Activated naive CD4-positive, alpha-beta T cell treated with anti-CD3 and anti-CD28 coated beads for 36 hours (primary cell): ENCODE measurements at regions not wholly inside any gene's neighbourhood (a gene's known extent, or its start where the extent isn't known, plus 50 kb on each side); places are given as distances from the start of the nearest gene placed in this dataset.

Experiments used
- CTCF ChIA-PET: fragments of 350-600 bp; sonication (Branson Sonifier 250); formaldehyde crosslinking; loops from one replicate; lab custom pipeline; 2021; ENCODE audit warnings: antibody characterized with exemption; lab: Charles Lee
- DNase-seq: peaks from one replicate; pipeline ENCODE4 v3.0.0-alpha.2; 2020
- H3K27ac Mint-ChIP-seq: one replicate; pipeline ENCODE4 v1.8.0; 2021; ENCODE audit warnings: mild to moderate bottlenecking, mixed read lengths
- H3K27me3 Mint-ChIP-seq: one replicate; pipeline ENCODE4 v1.8.0; 2021; ENCODE audit warnings: low read depth, mixed read lengths
- H3K36me3 Mint-ChIP-seq: one replicate; pipeline ENCODE4 v1.8.0; 2021; ENCODE audit warnings: low read depth, mixed read lengths
- H3K4me1 Mint-ChIP-seq: one replicate; pipeline ENCODE4 v1.8.0; 2021; ENCODE audit warnings: low read depth, mixed read lengths
- H3K4me3 Mint-ChIP-seq: one replicate; pipeline ENCODE4 v1.8.0; 2021; ENCODE audit warnings: mild to moderate bottlenecking, moderate library complexity, mixed read lengths
- H3K9me3 Mint-ChIP-seq: one replicate; pipeline ENCODE4 v1.8.0; 2021; ENCODE audit warnings: mixed read lengths
- intact Hi-C: fragments of 100-400 bp; cut with micrococcal nuclease; formaldehyde crosslinking; loops from one replicate; pipeline ENCODE4 v1.15.1; 2023

- Mint-ChIP-seq H3K27me3 (peaks cover 6% of the 10 kb centered on the region), H3K27ac (no peak overlapping the region), H3K9me3 (peaks cover 13% of the 10 kb centered on the region), H3K36me3 (no peaks in the 10 kb centered on the region), H3K4me1 (no peaks in the 10 kb centered on the region), H3K4me3 (no peak overlapping the region)
- no peak for DNase-seq
- intact Hi-C loops = no loop called here
- CTCF ChIA-PET = no interaction called here
These were observed 254.5 kb downstream of the BUB3 start for GRCh38 chr10:123408660-123409059.

GRCh38 chr10:123409426-123409825 lies 255.2 kb downstream of the BUB3 start:
- H3K4me1 Mint-ChIP-seq = no peaks in the 10 kb centered on the region
- H3K27ac Mint-ChIP-seq = no peak overlapping the region
- peaks cover 6% of the 10 kb centered on the region for H3K27me3 Mint-ChIP-seq
- peaks cover 10% of the 10 kb centered on the region for H3K9me3 Mint-ChIP-seq
- no peak for DNase-seq
- CTCF ChIA-PET = no interaction called here
- H3K4me3 Mint-ChIP-seq = no peak overlapping the region
- H3K36me3 Mint-ChIP-seq = no peaks in the 10 kb centered on the region
- intact Hi-C loops = no loop called here

GRCh38 chr10:123409884-123410283 lies 255.7 kb downstream of the BUB3 start:
- H3K27me3 Mint-ChIP-seq = peaks cover 6% of the 10 kb centered on the region
- H3K36me3 Mint-ChIP-seq = no peaks in the 10 kb centered on the region
- H3K4me1 Mint-ChIP-seq = no peaks in the 10 kb centered on the region
- peaks cover 6% of the 10 kb centered on the region for H3K9me3 Mint-ChIP-seq
- H3K27ac Mint-ChIP-seq = no peak overlapping the region
- intact Hi-C loops = no loop called here
- no peak for DNase-seq
- CTCF ChIA-PET = no interaction called here
- no peak overlapping the region for H3K4me3 Mint-ChIP-seq

GRCh38 chr10:123413353-123413752 lies 252.8 kb upstream of the GPR26 start:
- no peak overlapping the region for H3K27ac Mint-ChIP-seq
- no peaks in the 10 kb centered on the region for H3K9me3 Mint-ChIP-seq
- H3K4me3 Mint-ChIP-seq = no peak overlapping the region
- H3K36me3 Mint-ChIP-seq = no peaks in the 10 kb centered on the region
- CTCF ChIA-PET = no interaction called here
- intact Hi-C loops = no loop called here
- peaks cover 7% of the 10 kb centered on the region for H3K27me3 Mint-ChIP-seq
- no peak for DNase-seq
- no peaks in the 10 kb centered on the region for H3K4me1 Mint-ChIP-seq

GRCh38 chr10:123415523-123415922 lies 250.6 kb upstream of the GPR26 start:
- intact Hi-C loops = no loop called here
- no peaks in the 10 kb centered on the region for H3K9me3 Mint-ChIP-seq
- H3K36me3 Mint-ChIP-seq = no peaks in the 10 kb centered on the region
- peaks cover 4% of the 10 kb centered on the region for H3K27me3 Mint-ChIP-seq
- no peak overlapping the region for H3K4me3 Mint-ChIP-seq
- DNase-seq = no peak
- no peaks in the 10 kb centered on the region for H3K4me1 Mint-ChIP-seq
- CTCF ChIA-PET = interaction anchor here (0.6 kb wide), 1 partner anchor 255 kb away, joined by 4 read pairs; no protein-coding TSS in a partner anchor
- no peak overlapping the region for H3K27ac Mint-ChIP-seq

- Mint-ChIP-seq H3K27me3 (peaks cover 4% of the 10 kb centered on the region), H3K36me3 (no peaks in the 10 kb centered on the region), H3K9me3 (no peaks in the 10 kb centered on the region), H3K27ac (no peak overlapping the region), H3K4me1 (no peaks in the 10 kb centered on the region), H3K4me3 (no peak overlapping the region)
- CTCF ChIA-PET = interaction anchor here (0.7 kb wide), 1 partner anchor 12 kb away, joined by 3 read pairs; no protein-coding TSS in a partner anchor
- intact Hi-C loops = no loop called here
- no peak for DNase-seq
These were observed 248.7 kb upstream of the GPR26 start for GRCh38 chr10:123417414-123417813.

- intact Hi-C loops = no loop called here
- H3K27me3 Mint-ChIP-seq = peaks cover 4% of the 10 kb centered on the region
- H3K27ac Mint-ChIP-seq = no peak overlapping the region
- H3K9me3 Mint-ChIP-seq = no peaks in the 10 kb centered on the region
- H3K4me1 Mint-ChIP-seq = no peaks in the 10 kb centered on the region
- no peak for DNase-seq
- H3K4me3 Mint-ChIP-seq = no peak overlapping the region
- no peaks in the 10 kb centered on the region for H3K36me3 Mint-ChIP-seq
- CTCF ChIA-PET = interaction anchor here (0.6 kb wide), 1 partner anchor 718 kb away, joined by 3 read pairs; no protein-coding TSS in a partner anchor
These were observed 244.7 kb upstream of the GPR26 start for GRCh38 chr10:123421461-123421860.

- Mint-ChIP-seq H3K4me3 (no peak overlapping the region), H3K4me1 (no peaks in the 10 kb centered on the region), H3K27ac (no peak overlapping the region), H3K9me3 (no peaks in the 10 kb centered on the region), H3K27me3 (peaks cover 6% of the 10 kb centered on the region), H3K36me3 (no peaks in the 10 kb centered on the region)
- intact Hi-C loops = no loop called here
- CTCF ChIA-PET = no interaction called here
- DNase-seq = no peak
These were observed 243.9 kb upstream of the GPR26 start for GRCh38 chr10:123422261-123422660.

- no peaks in the 10 kb centered on the region for H3K36me3 Mint-ChIP-seq
- peaks cover 11% of the 10 kb centered on the region for H3K27me3 Mint-ChIP-seq
- no peak overlapping the region for H3K4me3 Mint-ChIP-seq
- CTCF ChIA-PET = no interaction called here
- intact Hi-C loops = no loop called here
- H3K27ac Mint-ChIP-seq = no peak overlapping the region
- no peak for DNase-seq
- H3K9me3 Mint-ChIP-seq = no peaks in the 10 kb centered on the region
- H3K4me1 Mint-ChIP-seq = no peaks in the 10 kb centered on the region
These were observed 241.6 kb upstream of the GPR26 start for GRCh38 chr10:123424537-123424936.

GRCh38 chr10:123425680-123426079 lies 240.5 kb upstream of the GPR26 start:
- no peaks in the 10 kb centered on the region for H3K36me3 Mint-ChIP-seq
- intact Hi-C loops = no loop called here
- H3K4me3 Mint-ChIP-seq = no peak overlapping the region
- peaks cover 14% of the 10 kb centered on the region for H3K27me3 Mint-ChIP-seq
- DNase-seq = no peak
- CTCF ChIA-PET = interaction anchor here (0.6 kb wide), 1 partner anchor 365 kb away, joined by 3 read pairs; no protein-coding TSS in a partner anchor
- H3K9me3 Mint-ChIP-seq = no peaks in the 10 kb centered on the region
- no peak overlapping the region for H3K27ac Mint-ChIP-seq
- H3K4me1 Mint-ChIP-seq = no peaks in the 10 kb centered on the region

- Mint-ChIP-seq H3K36me3 (no peaks in the 10 kb centered on the region), H3K4me1 (no peaks in the 10 kb centered on the region), H3K27ac (no peak overlapping the region), H3K9me3 (no peaks in the 10 kb centered on the region), H3K27me3 (peaks cover 14% of the 10 kb centered on the region), H3K4me3 (no peak overlapping the region)
- DNase-seq = no peak
- intact Hi-C loops = no loop called here
- CTCF ChIA-PET = no interaction called here
These were observed 238.9 kb upstream of the GPR26 start for GRCh38 chr10:123427165-123427786.

GRCh38 chr10:123428391-123428790 lies 237.8 kb upstream of the GPR26 start:
- no peaks in the 10 kb centered on the region for H3K36me3 Mint-ChIP-seq
- H3K27me3 Mint-ChIP-seq = peaks cover 14% of the 10 kb centered on the region
- no peaks in the 10 kb centered on the region for H3K9me3 Mint-ChIP-seq
- no peak overlapping the region for H3K27ac Mint-ChIP-seq
- intact Hi-C loops = no loop called here
- CTCF ChIA-PET = no interaction called here
- no peak for DNase-seq
- H3K4me1 Mint-ChIP-seq = no peaks in the 10 kb centered on the region
- H3K4me3 Mint-ChIP-seq = no peak overlapping the region

- CTCF ChIA-PET = interaction anchor here (1.5 kb wide), 1 partner anchor 12 kb away, joined by 3 read pairs; no protein-coding TSS in a partner anchor
These were observed 236.4 kb upstream of the GPR26 start for GRCh38 chr10:123429706-123430221.

More at GRCh38 chr10:123429706-123430221, 236.4 kb upstream of the GPR26 start:
- no peaks in the 10 kb centered on the region for H3K36me3 Mint-ChIP-seq
- no peak for DNase-seq
- H3K9me3 Mint-ChIP-seq = no peaks in the 10 kb centered on the region
- no peaks in the 10 kb centered on the region for H3K4me1 Mint-ChIP-seq
- H3K27ac Mint-ChIP-seq = no peak overlapping the region
- intact Hi-C loops = no loop called here
- no peak overlapping the region for H3K4me3 Mint-ChIP-seq
- peaks cover 12% of the 10 kb centered on the region for H3K27me3 Mint-ChIP-seq
